GM18861 (cell line): ENCODE measurements at regions not wholly inside any gene's neighbourhood (a gene's known extent, or its start where the extent isn't known, plus 50 kb on each side); places are given as distances from the start of the nearest gene placed in this dataset.
A peak's percentile ranks its signal among the peaks of the same experiment; 100 is the strongest.
"Not testable (repeated sequence)": the region's sequence is repeated elsewhere in the genome, so short reads cannot be mapped to it uniquely, and the experiment has no call there.

Experiments used
- ATAC-seq: cut with Tn5 transposase; IDR thresholded peaks from one replicate; pipeline ENCODE4 v1.9.1; 2021; ENCODE audit not compliant: unreplicated experiment

DNA sequence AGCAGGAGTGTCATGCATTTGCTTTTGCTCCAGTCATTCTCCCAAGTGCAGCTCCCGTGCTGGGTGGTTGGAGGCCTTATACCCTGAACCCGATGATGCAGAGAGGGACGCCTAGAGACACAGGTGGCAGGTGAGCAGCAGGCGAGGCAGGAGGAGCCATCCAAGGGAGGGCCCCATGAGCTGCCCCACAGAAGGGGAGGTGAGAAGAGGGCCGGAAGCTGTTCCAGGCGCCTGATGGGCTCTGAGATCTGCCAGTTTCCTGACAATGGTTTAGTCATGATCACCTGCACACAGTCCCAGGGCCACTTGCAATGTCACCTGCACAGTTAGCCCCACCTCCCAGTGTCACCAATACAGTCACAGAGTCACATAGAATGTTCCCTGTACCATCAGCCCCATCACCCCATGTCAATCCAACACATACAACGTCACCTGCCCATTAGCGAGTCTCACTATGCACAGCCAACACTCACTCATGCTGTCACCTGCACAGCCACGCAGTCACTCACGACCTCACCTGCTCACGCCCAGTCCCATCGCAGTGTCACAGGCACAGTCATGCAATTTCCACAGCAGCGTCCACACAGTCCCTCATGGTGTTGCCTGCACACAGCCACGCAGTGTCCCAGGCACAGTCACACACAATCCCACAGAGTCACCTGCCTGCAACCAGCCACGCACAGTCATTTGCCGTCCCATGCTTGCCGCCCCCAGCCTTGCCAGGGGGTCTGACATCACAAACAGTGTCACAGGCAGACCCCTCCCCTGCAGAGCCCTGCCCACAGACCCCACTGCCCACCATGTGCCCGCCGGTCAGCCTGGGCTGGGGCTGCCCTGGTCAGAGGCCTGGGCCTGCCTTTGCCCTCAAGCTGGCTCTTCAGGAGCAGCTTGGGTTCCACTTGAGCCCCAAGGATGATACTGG, 113.4 kb downstream of the LHX2 start:
- ATAC-seq = no peak

DNA sequence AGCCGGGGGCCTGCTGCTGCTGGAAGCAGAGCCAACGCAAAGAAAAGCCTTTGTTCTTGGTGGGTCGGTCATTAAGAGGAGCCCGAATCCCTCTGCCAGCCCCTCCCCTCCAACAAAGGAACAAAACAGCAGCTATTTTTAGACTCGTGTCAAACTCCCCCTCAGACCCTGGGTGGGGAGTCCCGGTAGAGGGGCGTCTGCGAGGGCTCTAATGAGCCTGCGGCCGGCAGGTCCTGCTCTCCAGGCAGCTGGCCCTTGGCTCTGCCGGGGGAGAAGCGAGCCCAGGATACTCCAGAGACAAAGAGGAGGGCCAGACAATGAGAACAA, 114.0 kb downstream of the LHX2 start:
- ATAC-seq = no peak

GRCh38 chr9:124126648-124127646, 115.4 kb downstream of the LHX2 start:
- no peak for ATAC-seq

DNA sequence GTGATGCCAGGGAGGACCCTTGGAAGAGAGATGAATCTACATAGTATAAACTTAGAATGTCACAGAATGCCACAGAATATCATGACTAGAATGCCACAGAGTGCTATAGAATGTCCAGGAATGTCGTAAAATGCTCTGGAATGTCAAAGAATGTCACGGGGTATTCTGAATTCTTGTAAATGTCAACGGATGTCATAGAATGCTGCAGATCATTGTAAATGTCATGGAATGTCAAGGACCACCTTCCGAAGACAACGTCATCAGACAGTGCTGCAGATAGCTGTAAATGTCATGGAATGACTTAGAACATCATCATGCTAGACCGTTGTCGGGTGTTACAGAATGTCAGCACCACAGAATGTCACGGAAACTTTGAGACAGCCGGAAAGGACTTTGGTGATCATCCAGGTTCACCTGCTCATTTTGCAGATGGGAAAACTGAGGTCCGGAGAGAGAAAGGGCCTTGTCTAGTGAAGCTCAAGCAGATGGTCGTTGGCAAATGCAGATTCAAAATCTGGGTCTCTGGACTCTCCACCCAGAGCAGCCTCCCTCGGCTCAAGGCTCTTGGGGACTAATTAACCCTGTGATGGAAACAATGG, 117.1 kb downstream of the LHX2 start:
- no peak for ATAC-seq

GRCh38 chr9:124130277-124131075, 118.9 kb downstream of the LHX2 start:
- no peak for ATAC-seq

- ATAC-seq = not testable (repeated sequence)
Observed at GRCh38 chr9:124131518-124131917, 120.0 kb downstream of the LHX2 start.

DNA sequence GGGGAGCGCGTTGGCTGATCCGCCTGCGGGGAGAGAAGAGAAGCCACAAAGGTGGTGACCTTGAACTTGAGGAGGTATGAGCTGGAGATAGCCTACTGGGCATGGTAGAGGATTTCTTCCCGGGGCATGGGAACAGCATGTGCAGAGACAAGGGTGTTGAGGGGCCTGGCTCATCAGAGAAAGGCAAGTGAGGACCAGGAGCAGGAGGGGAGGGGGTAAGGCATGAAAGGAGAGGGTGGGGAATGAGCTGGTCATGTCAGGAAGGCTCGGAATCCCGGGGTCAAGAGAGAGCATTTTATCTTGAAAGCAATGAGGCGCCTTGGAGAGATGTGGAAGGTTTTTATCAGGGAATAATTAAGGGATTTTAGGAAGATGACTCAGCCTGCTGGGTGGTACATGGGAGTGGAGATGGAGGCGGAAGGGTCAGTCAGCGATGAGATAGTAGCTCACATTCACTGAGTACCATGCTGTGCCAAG, 121.1 kb downstream of the LHX2 start:
- no peak for ATAC-seq

DNA sequence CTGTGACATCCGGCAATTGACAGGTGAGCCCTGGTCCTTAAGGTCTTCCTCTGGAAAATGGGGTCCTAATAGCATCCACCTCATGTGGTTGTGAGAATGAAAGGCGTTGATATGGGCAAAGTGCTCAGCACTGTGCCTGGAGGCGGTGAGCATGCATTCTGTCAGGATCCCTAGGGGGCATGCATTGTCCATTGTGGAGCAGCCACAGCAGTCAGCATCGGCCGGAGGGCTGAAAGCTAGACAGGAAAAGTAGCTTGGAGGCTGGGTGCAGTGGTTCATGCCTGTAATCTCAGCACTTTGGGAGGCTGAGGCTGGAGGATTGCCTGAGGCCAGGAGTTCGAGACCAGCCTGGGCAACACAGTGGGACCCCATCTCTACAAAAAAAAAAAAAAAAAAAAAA, 122.2 kb downstream of the LHX2 start:
- no peak for ATAC-seq

GRCh38 chr9:124134526-124134925, 123.0 kb downstream of the LHX2 start:
- no peak for ATAC-seq

GRCh38 chr9:124135813-124136365, 121.9 kb upstream of the NEK6 start:
- no peak for ATAC-seq

DNA sequence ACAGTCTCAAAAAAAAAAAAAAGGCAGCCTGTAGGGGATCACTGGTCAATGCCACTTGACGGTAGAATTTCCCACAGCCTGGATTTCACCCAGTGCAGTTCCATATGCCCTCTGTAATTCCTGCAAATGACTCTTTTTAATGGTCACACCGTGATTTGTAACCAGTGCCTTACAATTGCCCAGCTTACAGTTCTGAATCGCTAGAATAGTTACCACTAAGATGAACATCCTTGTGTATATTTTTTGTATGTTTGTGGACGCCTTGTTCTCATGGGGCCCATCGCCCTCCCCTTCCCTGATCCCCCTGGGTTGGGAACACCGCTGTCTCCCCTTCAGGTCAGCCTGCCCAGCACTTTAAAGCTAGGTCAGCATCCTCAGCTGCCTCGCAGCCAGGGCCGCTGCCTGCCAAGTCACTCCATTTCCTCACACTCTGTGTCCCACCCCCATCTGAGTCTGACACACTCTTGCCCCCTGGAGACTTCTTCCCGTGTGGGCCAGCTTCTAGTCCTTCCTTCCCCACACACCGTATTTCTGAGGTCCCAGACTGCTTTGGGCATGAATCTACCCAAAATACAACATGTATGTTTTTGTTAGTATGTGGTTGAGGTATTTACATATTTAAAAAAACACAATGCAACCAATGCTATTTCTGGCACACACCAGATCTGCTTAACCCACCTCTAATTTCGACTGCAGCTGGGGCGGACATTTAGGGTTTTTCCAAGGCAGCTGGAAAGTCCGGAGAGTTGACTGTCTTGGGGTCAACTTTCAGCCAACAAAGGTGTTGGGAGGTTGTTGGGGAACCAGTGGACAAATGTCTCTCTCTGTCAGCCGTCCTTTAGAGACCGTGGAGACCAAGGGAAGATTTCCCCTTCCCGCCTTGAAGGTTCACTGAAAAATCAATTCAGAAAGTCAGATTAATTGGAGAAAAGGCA, 120.5 kb upstream of the NEK6 start:
- peak; percentile 81 for ATAC-seq

GRCh38 chr9:124137944-124138335, 119.8 kb upstream of the NEK6 start:
- no peak for ATAC-seq

DNA sequence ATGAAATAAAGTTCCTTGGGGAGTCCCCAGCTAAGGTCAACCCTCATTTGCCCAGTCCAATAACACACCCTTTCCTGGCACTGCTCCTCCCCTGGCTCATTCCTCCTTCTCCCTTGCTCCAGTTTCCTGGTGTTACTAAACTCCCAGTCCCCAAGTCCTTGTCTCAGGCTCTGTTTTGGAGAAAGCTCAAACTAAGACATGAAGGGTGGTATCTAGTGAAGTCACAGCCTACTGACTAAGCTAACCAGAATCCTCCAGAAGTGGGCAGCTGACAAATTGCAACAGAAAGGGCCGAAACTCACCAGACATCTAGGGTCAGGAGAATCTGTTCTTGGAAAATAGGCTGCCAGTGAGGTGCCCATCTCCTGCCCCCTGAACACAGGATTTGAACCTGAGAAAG, 118.7 kb upstream of the NEK6 start:
- no peak for ATAC-seq

GRCh38 chr9:124140941-124141568, 116.7 kb upstream of the NEK6 start:
- ATAC-seq = no peak

DNA sequence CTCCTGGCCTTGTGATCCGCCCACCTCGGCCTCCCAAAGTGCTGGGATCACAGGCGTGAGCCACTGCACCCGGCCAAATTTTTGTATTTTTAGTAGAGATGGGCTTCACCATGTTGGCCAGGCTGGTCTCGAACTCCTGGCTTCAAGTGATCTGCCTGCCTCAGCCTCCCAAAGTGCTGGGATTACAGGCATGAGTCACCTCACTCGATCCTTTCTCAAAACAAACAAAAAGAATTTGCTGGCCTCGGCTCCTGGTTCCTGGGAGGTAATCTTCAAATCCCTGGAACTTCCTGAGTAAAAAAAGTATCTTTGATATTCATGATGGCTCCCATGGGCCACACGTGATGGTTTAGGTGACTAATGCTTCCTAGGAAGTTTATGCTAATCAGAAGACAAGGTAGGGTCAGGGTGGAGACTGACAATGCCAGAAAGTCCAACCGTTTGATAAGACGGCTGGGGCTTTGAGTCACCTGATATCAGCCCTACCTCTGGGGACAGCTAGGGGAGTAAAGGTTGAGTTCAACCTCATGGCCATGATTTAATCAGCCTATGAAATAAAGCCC, 113.1 kb upstream of the NEK6 start:
- not testable (repeated sequence) for ATAC-seq

DNA sequence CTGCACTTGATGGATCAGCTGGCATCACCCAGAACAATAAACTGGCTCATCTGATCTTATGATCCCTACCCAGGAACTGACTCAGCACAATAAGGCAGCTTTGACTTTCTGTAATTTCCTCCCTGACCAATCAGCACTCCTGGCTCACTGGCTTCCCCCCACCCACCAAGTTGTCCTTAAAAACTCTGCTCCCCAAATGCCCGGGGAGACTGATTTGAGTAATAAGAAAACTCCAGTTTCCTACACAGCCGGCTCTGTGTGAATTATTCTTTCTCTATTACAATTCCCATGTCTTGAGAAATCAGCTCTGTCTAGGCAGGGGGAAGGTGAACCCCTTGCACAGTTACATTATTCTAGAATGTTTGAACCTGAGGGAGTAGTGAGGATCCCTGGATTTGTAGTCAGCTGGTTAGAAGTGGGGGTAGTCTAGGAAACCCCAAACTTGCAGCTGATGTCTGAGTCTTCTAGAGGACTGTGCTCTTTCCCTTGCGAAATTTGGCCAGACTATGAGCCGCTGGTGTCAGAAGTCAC, 111.7 kb upstream of the NEK6 start:
- ATAC-seq = no peak

DNA sequence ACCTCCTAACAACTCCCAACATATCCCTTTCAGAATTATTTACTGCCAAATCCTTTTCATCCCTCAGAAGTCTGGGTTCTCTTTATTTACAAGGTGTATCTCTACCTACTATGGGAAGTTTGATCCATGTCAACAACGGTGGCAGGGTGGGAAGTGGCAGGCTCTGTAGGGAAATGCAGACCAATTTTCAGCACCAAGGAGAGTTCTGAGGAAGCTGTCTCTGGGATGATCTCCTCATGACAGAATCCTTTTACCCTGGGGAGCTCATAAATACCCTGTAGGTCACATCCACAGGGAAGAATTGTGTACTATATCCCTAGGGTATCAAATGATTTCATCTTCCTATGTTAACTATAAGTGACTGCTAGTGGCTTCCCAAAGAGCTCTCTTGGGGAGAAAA, 107.8 kb upstream of the NEK6 start:
- no peak for ATAC-seq

GRCh38 chr9:124163760-124164255, 93.9 kb upstream of the NEK6 start:
- ATAC-seq = no peak
